Subcutaneous abdominal adipose tissue (tissue), 5 donors: ENCODE measurements at regions not wholly inside any gene's neighbourhood (a gene's known extent, or its start where the extent isn't known, plus 50 kb on each side); places are given as distances from the start of the nearest gene placed in this dataset.
"Not testable (repeated sequence)": the region's sequence is repeated elsewhere in the genome, so short reads cannot be mapped to it uniquely, and the experiment has no call there.

Experiments
- H3K27ac ChIP-seq: one replicate; pipeline ENCODE4 v1.7.0; 2013; ENCODE audit warnings: low read depth, mild to moderate bottlenecking, inconsistent platforms, low read length, moderate library complexity
- H3K27me3 ChIP-seq, 5 donors: one replicate each; pipeline ENCODE4 v1.7.0; 2013; ENCODE audit warnings: low read length in 5 of 5, inconsistent platforms in 1 of 5; ENCODE audit not compliant: control insufficient read depth in 5 of 5, insufficient read depth in 4 of 5
- H3K36me3 ChIP-seq, 5 donors: one replicate each; pipeline ENCODE4 v1.7.0; 2013; ENCODE audit warnings: low read length in 5 of 5; ENCODE audit not compliant: control insufficient read depth in 5 of 5, insufficient read depth in 5 of 5
- H3K4me1 ChIP-seq, 5 donors: one replicate each; pipeline ENCODE4 v1.7.0; 2013; ENCODE audit warnings: low read length in 5 of 5, mild to moderate bottlenecking in 3 of 5, moderate library complexity in 1 of 5; ENCODE audit not compliant: control insufficient read depth in 5 of 5, insufficient read depth in 5 of 5
- H3K4me3 ChIP-seq, 5 donors: one replicate each; pipeline ENCODE4 v1.7.0; 2013; ENCODE audit warnings: low read length in 5 of 5, low read depth in 1 of 5
- H3K9ac ChIP-seq, 5 donors: one replicate each; pipeline ENCODE4 v1.7.0; 2013; ENCODE audit warnings: low read length in 5 of 5, mild to moderate bottlenecking in 4 of 5, moderate library complexity in 3 of 5
- H3K9me3 ChIP-seq, 5 donors: one replicate each; pipeline ENCODE4 v1.7.0; 2013; ENCODE audit warnings: low read length in 5 of 5; ENCODE audit not compliant: control insufficient read depth in 5 of 5
- donor health status: healthy.
- donor health status: healthy.
- donor health status: healthy.
- donor health status: healthy.
- donor health status: healthy.

GRCh38 chr13:55577847-55578210 is 1562.9 kb upstream of the PRR20A start:
- Histone ChIP-seq H3K36me3 (no peaks in the 10 kb centered on the region), H3K9me3 (no peaks in the 10 kb centered on the region), H3K27ac (no peak overlapping the region), H3K9ac (no peak overlapping the region), H3K4me1 (no peaks in the 10 kb centered on the region), H3K27me3 (no peaks in the 10 kb centered on the region), H3K4me3 (no peak overlapping the region)

GRCh38 chr13:55582294-55582693 is 1558.4 kb upstream of the PRR20A start:
- H3K36me3 ChIP-seq, H3K9me3 ChIP-seq, H3K27me3 ChIP-seq, H3K27ac ChIP-seq, H3K9ac ChIP-seq, H3K4me3 ChIP-seq, H3K4me1 ChIP-seq: not testable (repeated sequence)

- no peak overlapping the region for H3K4me3 ChIP-seq
- H3K4me1 ChIP-seq, result no peaks in the 10 kb centered on the region
- no peak overlapping the region for H3K27ac ChIP-seq
- H3K9me3 ChIP-seq, result peaks cover 0 to 6% (median 0%) of the 10 kb centered on the region in 5 donors
- no peak overlapping the region for H3K9ac ChIP-seq
- no peaks in the 10 kb centered on the region for H3K27me3 ChIP-seq
- no peaks in the 10 kb centered on the region for H3K36me3 ChIP-seq
These were observed 1556.6 kb upstream of the PRR20A start for GRCh38 chr13:55583953-55584593.

GRCh38 chr13:55602784-55603183 is 1537.9 kb upstream of the PRR20A start:
- Histone ChIP-seq H3K9ac (no peak overlapping the region), H3K27me3 (no peaks in the 10 kb centered on the region), H3K27ac (no peak overlapping the region), H3K4me3 (no peak overlapping the region), H3K4me1 (no peaks in the 10 kb centered on the region), H3K9me3 (peaks cover 0 to 6% (median 0%) of the 10 kb centered on the region in 5 donors), H3K36me3 (no peaks in the 10 kb centered on the region)

- H3K36me3 ChIP-seq, result no peaks in the 10 kb centered on the region
- no peak overlapping the region for H3K27ac ChIP-seq
- no peak overlapping the region for H3K9ac ChIP-seq
- no peaks in the 10 kb centered on the region for H3K4me1 ChIP-seq
- H3K9me3 ChIP-seq, result peaks cover 0 to 6% (median 0%) of the 10 kb centered on the region in 5 donors
- no peak overlapping the region for H3K4me3 ChIP-seq
- no peaks in the 10 kb centered on the region for H3K27me3 ChIP-seq
These were observed 1534.6 kb upstream of the PRR20A start for GRCh38 chr13:55606045-55606665.

GRCh38 chr13:55613429-55614187 is 1527.1 kb upstream of the PRR20A start:
- Histone ChIP-seq H3K4me1 (no peaks in the 10 kb centered on the region), H3K4me3 (no peak overlapping the region), H3K27ac (no peak overlapping the region), H3K27me3 (no peaks in the 10 kb centered on the region), H3K36me3 (no peaks in the 10 kb centered on the region), H3K9ac (no peak overlapping the region), H3K9me3 (no peaks in the 10 kb centered on the region)

- Histone ChIP-seq H3K27me3 (no peaks in the 10 kb centered on the region), H3K9me3 (peaks cover 0 to 1% (median 0%) of the 10 kb centered on the region in 5 donors), H3K4me3 (no peak overlapping the region), H3K4me1 (no peaks in the 10 kb centered on the region), H3K36me3 (no peaks in the 10 kb centered on the region), H3K9ac (no peak overlapping the region), H3K27ac (no peak overlapping the region)
These were observed 1525.6 kb upstream of the PRR20A start for GRCh38 chr13:55615081-55615480.

- no peaks in the 10 kb centered on the region for H3K27me3 ChIP-seq
- no peak overlapping the region for H3K4me3 ChIP-seq
- no peaks in the 10 kb centered on the region for H3K36me3 ChIP-seq
- no peak overlapping the region for H3K9ac ChIP-seq
- no peak overlapping the region for H3K27ac ChIP-seq
- no peaks in the 10 kb centered on the region for H3K4me1 ChIP-seq
- H3K9me3 ChIP-seq, result peaks cover 0 to 4% (median 0%) of the 10 kb centered on the region in 5 donors
These were observed 1523.5 kb upstream of the PRR20A start for GRCh38 chr13:55617241-55617640.

- peaks cover 0 to 7% (median 4%) of the 10 kb centered on the region in 5 donors for H3K9me3 ChIP-seq
- no peaks in the 10 kb centered on the region for H3K27me3 ChIP-seq
- no peak overlapping the region for H3K9ac ChIP-seq
- no peaks in the 10 kb centered on the region for H3K36me3 ChIP-seq
- no peak overlapping the region for H3K27ac ChIP-seq
- no peaks in the 10 kb centered on the region for H3K4me1 ChIP-seq
- no peak overlapping the region for H3K4me3 ChIP-seq
These were observed 1513.5 kb upstream of the PRR20A start for GRCh38 chr13:55627221-55627620.

- Histone ChIP-seq H3K9me3 (peaks cover 0 to 9% (median 9%) of the 10 kb centered on the region in 5 donors), H3K27me3 (no peaks in the 10 kb centered on the region), H3K4me3 (no peak overlapping the region), H3K36me3 (no peaks in the 10 kb centered on the region), H3K9ac (no peak overlapping the region), H3K27ac (no peak overlapping the region), H3K4me1 (no peaks in the 10 kb centered on the region)
These were observed 1508.3 kb upstream of the PRR20A start for GRCh38 chr13:55632402-55632801.
